ENCODE measurements at regions not wholly inside any gene's neighbourhood (a gene's known extent, or its start where the extent isn't known, plus 50 kb on each side); places are given as distances from the start of the nearest gene placed in this dataset.
A peak's percentile ranks its signal among the peaks of the same experiment; 100 is the strongest.
"Not testable (repeated sequence)": the region's sequence is repeated elsewhere in the genome, so short reads cannot be mapped to it uniquely, and the experiment has no call there.

- no peak for DNase-seq
These were observed 97.2 kb downstream of the NOG start for GRCh38 chr17:56690441-56691291.

GRCh38 chr17:56694825-56695224 is 101.3 kb downstream of the NOG start:
- no peak for DNase-seq

- no peak for DNase-seq
These were observed 103.7 kb downstream of the NOG start for GRCh38 chr17:56697190-56697589.

- DNase-seq = no peak
These were observed 105.8 kb downstream of the NOG start for GRCh38 chr17:56699186-56699894.

GRCh38 chr17:56700919-56701420 is 107.5 kb downstream of the NOG start:
- no peak for DNase-seq

GRCh38 chr17:56707312-56708219 is 114.1 kb downstream of the NOG start:
- no peak for DNase-seq

GRCh38 chr17:56708220-56708558 is 114.7 kb downstream of the NOG start:
- DNase-seq = no peak

- no peak for DNase-seq
These were observed 115.3 kb downstream of the NOG start for GRCh38 chr17:56708670-56709410.

- DNase-seq = no peak
These were observed 117.5 kb downstream of the NOG start for GRCh38 chr17:56710986-56711385.

- peak; percentile 79 for DNase-seq
These were observed 117.9 kb downstream of the C17orf67 start for GRCh38 chr17:56715613-56716357.

GRCh38 chr17:56717471-56717870 is 116.2 kb downstream of the C17orf67 start:
- DNase-seq = no peak

GRCh38 chr17:56718515-56718914 is 115.2 kb downstream of the C17orf67 start:
- DNase-seq = no peak

- DNase-seq = no peak
These were observed 110.3 kb downstream of the C17orf67 start for GRCh38 chr17:56723421-56723820.

GRCh38 chr17:56724664-56725063 is 109.1 kb downstream of the C17orf67 start:
- no peak for DNase-seq

GRCh38 chr17:56725144-56725543 is 108.6 kb downstream of the C17orf67 start:
- no peak for DNase-seq

- no peak for DNase-seq
These were observed 105.7 kb downstream of the C17orf67 start for GRCh38 chr17:56727876-56728617.

- DNase-seq = not testable (repeated sequence)
These were observed 102.6 kb downstream of the C17orf67 start for GRCh38 chr17:56731096-56731495.

- DNase-seq = no peak
These were observed 99.9 kb downstream of the C17orf67 start for GRCh38 chr17:56733833-56734232.

- no peak for DNase-seq
These were observed 97.9 kb downstream of the C17orf67 start for GRCh38 chr17:56735842-56736241.

- DNase-seq = no peak
These were observed 96.1 kb downstream of the C17orf67 start for GRCh38 chr17:56737421-56738161.

Measured in stimulated activated CD4-positive, alpha-beta T cell treated with anti-CD3 and anti-CD28 coated beads, Interleukin-1b, Interleukin-23, amount 100 ng/mL, for 48 hours (primary cell).